NCI-H2196 (cell line): ENCODE measurements at regions not wholly inside any gene's neighbourhood (a gene's known extent, or its start where the extent isn't known, plus 50 kb on each side); places are given as distances from the start of the nearest gene placed in this dataset.

Experiments used
- DNase-seq: peaks from one replicate; lab custom pipeline; 2025; ENCODE audit not compliant: unreplicated experiment; lab: John Stamatoyannopoulos, UW

DNA sequence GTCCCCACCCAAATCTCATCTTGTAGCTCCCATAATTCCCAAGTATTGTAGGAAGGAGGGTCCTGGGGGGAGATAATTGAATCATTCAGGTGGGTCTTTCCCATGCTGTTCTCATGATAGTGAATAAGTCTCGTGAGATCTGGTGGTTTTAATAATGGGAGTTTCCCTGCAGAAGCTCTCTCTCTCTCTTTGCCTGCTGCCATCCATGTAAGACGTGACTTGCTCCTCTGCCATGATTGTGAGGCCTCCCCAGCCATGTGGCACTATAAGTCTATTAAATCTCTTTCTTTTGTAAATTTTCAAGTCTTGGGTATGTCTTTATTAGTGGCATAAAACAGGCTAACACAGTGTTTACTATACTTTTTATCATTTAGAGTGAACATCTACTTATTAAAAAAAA, 338.8 kb downstream of the ANKRD7 start:
- no peak for DNase-seq

DNA sequence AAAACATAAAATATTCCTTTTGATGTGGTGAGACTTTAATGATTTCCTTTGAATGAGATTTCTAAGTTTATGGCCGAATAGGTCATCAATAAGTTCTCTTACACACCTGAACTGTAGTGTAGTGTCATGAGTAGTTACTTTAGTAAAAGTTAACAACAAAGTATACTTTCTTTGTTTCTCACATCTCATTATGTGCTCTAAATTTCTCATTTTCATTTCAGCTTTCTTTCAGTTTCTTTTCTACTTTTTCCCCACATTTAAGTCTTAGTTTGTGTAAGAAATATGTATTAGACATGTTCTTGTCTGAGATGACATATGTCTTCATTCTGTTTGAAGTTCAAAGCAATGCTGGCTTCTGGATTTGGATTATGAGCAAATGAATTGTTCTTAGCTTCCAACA, 348.1 kb downstream of the ANKRD7 start:
- no peak for DNase-seq

DNA sequence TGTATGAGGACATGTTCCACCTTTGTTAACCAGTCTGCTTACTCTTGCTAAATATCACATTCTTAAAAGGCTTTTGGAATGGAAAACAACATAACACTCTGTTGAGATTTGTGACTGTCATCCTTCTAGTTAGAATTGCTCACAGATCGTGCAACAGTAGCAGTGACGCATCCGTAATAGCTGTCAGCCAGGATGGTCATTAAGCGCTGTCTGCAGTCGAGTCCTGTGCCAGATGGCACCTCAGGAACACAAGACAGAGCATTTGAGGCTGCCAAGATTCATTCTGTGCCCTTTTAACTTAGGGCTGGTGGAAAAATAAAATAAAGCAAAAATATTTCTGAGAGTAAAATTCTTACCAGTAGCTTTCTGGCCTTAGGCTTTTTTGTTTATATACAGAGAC, 348.6 kb downstream of the ANKRD7 start:
- DNase-seq = no peak

DNA sequence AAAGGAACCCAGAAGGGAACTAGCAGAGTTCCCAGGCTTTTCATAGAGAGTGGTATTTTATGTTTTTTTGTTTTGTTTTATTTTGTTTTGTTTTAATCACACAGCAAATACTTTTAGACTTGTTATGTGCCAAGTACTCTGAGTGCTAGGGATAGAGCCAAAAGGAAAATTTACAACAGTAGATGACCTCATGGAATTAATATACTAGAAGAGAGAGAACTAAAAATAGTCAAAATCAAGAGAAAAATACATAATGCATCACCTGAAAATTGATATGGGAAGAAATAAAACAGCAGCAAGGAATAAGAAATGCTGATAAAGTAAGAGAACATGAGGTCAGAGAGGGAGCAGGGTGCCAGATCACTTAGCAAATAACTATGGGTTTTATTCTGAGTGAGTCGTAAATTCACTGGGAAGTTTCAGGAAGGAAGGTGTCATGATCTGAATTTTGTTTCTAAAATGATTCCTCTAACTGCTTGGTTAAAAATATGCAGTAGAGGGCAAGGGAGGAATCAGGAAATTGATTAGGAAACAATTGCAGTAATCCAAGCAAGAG, 351.0 kb downstream of the ANKRD7 start:
- DNase-seq = no peak

DNA sequence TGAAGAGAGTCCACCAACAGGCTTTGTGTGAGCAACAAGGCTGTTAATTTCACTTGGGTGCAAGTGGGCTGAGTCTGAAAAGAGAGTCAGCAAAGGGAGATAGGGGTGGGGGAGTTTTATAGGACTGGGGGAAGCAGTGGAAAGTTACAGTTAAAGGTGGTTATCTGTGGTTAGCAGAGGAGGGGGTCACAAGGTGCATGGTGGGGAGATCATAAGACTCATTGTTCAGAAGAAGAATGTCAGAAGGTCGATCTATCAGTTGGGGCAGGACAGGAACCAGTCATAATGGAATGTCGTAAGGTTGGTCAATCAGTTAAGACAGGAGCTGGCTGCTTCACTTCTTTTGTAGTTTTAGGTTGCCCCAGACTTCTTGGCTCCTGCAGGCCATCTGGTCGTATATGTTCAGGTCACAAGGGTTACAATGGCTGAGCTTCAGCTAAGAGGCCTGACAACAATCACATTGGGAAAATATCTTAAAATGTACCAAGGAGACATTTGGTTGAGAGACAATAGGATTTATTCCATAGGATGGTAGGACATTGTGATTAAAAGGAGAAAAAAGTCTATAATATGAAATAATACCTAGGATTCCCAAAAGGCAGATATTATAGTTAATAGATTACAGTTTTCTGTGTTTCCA, 356.4 kb downstream of the ANKRD7 start:
- no peak for DNase-seq

DNA sequence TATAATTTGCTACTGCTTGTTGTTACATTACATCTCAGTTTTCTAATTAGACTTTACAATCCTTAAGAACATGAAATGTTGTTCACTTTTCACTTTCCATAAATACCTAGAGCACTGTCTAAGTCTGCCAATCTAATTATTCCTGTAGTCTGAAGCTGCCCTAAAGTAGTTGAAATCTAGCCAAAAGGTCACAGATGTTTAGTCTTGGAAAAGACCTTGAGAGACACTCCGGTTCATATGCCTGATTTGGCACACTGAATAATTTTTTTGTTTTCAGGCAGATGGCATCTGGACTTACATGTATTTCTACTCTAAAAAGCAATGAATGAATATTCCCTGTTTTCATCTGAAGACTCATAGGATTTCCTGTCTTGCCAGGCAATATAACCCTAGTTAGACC, 359.1 kb downstream of the ANKRD7 start:
- DNase-seq = no peak

DNA sequence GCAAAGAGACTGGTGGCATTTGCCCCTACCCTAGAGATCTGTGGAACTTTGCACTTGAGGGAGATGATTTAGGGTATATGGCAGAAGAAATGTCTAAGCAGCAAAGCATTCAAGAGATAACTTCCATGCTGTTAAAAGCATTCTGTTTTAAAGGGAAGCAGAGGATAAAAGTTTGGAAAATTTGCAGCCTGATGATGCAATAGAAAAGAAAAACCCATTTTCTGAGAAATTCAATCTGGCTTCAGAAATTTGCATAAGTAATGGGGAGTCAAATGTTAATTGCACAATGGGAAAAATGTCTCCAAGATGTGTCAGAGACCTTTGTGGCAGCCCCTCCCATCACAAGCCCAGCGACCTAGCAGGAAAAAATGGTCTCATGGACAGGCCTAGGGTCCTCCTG, 361.7 kb downstream of the ANKRD7 start:
- DNase-seq = no peak

DNA sequence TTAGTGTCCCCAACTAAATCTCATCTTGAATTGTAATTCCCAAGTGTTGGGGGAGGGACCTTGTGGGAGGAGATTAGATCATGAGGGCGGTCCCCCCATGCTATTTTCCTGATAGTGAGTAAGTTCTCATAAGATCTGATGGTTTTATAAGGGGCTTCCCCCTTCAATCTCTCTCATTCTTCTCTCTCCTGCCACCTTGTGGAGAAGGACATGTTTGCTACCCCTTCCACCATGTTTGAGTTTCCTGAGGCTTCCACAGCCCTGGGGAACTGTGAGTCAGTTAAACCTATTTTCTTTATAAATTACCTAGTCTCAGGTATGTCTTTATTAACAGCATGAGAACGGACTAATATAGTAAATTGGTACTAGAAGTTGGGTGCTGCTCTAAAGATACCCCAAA, 365.6 kb downstream of the ANKRD7 start:
- DNase-seq = peak; percentile 4

DNA sequence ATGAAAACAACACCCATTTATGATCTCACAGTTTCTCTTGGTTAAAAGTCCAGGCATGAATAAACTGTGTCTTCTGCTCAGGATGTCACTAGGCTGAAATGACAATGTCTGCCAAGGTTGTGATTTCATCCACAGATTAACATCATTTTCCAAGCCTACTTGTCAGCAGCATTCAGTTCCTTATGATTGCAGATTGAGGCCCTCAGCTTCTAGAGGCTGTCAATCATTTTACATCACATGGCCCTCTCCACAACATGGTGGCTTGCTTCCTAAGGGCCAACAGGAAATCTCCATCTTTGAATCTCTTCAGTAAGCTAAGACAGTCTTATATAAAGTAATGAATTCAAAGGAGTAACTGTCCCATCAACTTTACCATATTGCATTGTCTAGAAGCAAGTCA, 377.6 kb downstream of the ANKRD7 start:
- no peak for DNase-seq

DNA sequence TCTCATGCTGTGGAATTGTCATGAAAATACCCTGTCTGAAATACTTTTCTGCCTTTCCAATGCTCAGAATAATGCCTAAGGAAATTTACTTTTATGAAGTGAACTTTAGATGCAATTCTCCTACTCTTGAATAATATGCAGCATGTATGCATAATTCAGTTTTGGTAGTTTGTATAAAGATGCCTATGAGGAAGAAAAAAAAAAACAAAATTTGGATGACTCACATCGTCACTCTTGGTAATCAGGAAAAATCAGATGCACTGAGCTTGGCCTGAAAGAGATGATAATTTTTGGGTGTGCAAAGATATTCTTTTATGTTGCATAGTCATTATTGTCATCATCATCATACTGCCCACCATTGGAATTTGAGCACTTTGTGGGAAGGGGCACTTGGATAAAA, 382.1 kb downstream of the ANKRD7 start:
- DNase-seq = no peak

DNA sequence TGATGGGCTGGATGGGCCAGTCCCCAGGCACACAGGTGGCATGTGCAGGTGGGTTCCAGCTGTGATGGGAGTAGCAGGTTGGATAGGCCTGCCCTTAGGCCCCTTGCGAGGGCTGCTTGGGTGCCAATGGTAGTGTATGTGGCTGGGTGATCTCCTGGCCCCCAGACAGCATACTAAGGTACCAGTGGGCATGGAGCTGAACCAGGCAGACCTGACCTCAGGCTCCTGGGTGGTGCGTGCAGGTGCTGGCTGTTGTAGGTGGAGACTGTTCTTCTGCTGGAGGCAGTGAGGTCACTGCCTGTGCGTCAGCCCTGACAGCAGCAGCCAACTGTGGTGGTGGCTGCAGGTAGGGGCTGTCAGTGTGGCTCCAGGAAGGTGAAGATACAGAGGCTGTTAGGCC, 384.7 kb downstream of the ANKRD7 start:
- DNase-seq = no peak

DNA sequence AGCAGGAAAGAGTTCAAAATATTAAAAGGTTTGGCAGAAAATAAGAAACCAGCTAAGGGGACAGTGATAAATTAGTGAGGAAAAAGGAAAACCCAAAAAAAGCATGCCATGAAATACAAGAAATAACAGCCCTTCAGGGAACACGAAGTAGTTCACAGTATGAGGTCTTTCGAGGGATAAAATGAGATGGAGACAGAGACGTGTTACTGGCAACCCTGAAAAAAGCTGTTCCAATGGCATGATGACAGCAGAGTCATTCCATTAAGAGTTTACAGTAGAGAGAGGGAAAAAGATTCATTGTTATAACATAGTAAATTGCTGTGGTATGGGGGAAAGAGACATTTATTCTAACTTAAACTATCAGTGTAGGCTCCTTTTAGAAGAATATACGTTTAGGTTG, 391.2 kb downstream of the ANKRD7 start:
- DNase-seq = no peak

DNA sequence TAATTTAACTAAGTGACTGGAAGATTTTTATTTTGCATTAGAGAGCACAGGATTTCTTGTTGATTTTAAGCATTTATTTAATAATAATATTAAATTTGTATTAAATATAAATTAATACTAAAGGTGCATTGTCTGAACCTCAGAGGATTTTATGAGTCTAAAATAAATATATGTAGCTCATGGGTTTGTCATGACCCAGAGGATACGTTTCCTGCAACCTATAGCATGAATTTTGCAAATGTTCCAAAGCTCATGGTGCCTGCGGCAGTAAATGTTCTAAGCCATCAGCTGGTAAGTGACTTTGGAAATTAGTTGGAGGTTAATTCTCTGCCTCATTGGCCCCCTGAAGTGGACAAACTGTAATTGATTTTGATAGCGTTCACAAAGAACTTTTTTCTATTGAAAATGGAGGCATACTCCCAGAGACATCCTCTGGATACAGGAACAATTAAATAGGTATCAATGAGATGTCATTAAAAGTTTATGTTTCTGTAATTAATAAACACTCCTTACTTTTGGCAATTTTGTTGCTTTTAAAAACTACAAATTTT, 397.4 kb downstream of the ANKRD7 start:
- DNase-seq = no peak

DNA sequence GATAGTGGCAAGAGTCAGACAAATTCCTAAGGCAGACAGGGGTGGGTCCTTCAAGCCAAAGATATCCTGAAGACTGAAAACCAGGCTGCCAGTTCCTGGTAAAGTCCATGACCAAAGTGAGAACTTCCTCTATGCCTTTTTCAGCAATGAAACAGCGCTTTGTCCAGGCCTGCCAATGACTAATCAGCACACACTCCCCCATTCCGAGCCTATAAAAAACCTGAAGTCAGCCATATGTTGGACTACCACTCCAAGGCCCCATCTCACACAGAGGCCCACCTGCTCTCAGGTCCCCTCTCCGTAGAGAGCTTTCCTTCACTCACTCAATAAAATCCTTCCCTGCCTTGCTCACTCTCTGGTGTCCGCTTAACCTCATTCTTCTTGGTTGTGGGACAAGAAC, 402.2 kb downstream of the ANKRD7 start:
- no peak for DNase-seq

DNA sequence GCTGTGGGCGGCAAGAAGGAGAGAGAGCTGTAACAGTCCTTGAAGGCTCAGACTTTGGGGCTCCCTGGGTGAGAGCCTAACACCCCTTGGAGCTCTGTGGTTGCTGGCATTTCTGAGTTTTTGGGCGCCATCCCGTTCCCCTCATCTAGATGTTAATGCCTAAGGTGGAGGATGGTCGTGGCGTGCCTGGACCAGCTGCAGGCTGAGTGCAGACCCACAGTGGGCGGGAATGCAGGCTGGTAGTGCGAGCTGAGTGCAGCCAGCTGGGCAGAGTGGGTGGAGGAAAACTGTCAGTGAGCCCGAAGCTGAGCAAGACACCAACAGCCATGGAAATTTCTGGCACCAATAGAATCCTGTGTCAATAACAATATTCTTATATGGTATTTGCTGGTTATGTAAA, 403.0 kb downstream of the ANKRD7 start:
- DNase-seq = no peak

DNA sequence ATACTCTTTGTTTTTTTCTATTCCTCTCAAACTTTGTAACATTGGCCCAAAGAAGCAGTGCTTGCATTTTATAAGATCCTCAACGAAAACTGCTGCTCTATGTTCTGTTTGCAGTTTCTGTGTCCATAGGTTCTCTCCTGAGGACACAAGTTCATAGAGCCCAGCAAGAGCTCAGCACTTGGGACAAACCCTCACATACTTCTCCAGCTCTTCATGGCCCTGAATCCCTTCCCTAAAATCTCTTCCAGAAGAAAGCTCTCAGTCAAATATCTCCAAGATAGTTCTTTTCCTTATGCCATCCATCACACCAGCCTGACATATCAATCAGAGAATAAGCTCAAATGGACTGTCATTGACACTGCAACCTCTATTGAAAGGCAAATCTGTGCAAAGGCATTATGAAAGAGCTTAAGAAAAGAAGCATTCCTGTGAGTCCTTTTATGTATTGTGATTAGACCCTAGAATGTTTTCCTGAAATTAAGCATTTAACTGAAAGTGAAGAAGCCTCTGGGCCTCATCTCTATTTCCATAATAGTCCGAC, 405.5 kb downstream of the ANKRD7 start:
- no peak for DNase-seq

DNA sequence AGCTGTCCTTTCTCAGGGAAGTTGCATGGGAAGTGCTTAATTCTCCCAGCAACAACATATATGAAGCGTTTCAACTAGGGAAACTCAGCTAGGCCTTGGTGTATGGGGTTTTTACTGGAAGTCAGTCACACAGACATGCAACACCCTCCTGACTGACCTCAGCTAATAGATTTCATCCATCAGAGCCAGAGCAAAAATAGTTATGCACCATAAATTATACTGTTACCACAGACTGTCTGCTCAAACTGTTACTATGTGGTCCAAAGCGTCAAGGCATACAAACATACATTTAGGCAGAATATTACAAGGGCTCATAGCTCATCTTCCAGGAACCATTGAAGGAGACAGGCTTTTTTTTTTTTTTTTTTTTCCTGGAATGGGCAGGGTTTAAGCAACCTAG, 417.9 kb downstream of the ANKRD7 start:
- DNase-seq = no peak

DNA sequence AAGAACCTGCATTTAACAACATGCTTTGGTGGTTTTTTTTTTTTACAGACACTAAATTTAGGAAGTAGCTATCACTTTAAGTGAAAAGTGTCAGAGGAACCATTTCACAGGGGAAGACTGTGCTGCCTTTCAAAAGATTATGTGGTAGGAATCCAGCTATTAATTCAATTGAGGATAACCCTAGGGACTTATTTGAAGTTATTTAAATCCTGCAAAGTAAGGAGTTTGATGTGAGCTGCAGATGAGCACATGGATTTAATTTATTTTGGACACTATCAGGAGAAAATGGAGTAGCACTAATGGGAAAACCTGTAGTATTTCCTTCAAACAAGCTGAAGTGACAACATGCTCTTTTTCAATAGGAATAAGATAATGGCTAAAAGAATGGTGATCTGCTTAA, 419.8 kb downstream of the ANKRD7 start:
- no peak for DNase-seq

DNA sequence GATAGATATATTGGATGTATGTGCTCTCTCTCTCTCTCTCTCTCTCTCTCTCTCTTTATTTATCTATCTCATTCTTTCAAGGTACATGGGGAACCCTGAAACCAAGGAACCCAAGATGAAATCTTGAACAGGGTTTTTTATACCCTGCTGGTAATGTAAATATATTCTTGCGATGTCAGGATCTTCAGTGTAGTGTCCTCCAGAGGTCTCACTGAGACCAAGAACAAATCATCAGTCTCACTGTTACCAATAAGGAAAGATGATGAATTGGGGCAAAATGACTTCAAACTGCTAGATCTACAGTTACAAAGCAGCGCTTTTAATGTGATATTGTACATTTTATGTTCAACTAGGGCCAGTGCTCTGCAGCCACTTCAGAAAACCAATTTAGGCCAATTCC, 423.5 kb downstream of the ANKRD7 start:
- DNase-seq = no peak

DNA sequence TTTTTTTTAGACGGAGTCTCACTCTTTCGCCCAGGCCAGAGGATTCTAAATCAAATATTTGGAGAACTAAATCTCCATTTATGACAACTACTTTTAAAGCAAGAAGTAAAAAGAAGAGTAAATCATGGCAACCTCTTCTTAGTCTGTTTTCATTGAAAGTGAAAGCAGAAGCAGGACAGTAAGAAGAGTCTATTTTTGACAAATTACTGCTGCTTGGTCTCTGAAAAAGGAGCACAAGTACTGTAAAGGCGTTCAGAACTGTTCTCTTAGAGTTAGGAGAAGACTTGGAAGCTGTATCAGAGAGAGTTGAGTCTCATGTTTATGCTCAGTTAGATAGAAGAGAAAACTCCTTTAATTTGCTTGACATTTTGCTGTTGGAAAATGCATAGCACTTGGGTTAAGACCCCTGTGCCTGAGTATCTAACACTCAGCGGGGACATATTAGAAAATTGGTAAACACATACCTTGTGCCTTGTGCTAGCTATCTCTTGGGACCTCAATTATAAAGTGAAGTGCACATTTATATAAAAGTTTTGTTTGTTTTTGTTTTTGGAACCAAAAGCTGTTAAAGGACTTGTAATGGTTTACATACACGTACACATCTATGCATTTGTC, 433.0 kb downstream of the ANKRD7 start:
- DNase-seq = no peak

DNA sequence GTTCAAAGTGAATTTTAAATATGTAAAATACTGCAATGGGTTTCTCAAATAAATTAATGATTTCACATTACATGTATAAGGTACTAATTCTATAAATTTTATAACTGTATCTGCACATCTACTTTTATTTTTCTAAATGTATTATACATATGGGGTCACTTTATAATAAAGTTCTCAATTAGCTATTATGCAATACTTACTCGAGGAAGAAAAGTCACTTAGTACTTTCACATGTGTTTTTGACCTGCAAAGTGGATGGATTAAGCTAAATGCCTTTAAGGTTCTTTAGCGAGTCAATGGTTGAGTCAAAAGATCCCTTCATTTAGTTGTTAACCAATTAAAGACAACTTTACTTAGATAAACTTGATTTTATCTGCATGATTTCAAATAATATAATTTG, 437.8 kb downstream of the ANKRD7 start:
- DNase-seq = no peak

DNA sequence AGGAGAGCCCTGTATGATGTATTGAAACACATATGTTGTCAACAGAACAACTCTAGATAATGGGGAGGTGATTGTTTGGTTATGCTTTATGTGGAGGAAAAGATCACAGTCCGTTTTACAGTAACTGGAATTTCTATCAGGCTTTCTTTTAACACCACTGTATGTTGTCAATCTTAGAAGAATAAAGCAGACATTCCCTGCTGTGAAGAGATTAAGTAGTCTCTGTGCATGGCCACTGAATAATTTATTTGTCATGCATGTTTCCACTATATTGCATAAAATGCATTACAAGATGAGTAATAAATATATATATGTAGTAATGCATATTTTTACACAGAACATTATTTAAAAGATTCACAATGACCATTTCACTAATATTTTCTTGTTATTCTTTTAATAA, 440.0 kb downstream of the ANKRD7 start:
- no peak for DNase-seq
